ENCODE measurements at regions not wholly inside any gene's neighbourhood (a gene's known extent, or its start where the extent isn't known, plus 50 kb on each side); places are given as distances from the start of the nearest gene placed in this dataset.

DNA sequence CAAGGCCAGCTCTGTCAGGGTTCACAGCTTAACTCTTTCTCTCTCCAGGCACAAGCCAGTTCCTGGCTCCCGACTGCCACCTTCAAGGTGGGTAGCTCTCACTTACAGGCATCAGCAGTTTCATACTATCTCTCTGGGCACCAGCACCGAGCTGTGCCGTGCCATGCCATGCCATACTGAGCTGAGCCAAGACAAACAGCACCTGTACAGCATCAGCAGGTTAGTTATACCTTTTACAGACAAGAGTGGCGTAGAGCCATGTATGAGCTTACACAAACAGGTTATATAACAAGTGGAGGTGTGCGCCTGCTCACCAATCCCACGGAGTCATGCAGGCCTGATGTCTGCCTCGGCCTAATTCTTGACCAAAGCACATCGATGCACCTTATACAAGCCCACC, 1098.7 kb downstream of the AACS start:
- no peak for DNase-seq (ENCODE audit: low read depth)
- TF ChIP-seq, protein P1, sequence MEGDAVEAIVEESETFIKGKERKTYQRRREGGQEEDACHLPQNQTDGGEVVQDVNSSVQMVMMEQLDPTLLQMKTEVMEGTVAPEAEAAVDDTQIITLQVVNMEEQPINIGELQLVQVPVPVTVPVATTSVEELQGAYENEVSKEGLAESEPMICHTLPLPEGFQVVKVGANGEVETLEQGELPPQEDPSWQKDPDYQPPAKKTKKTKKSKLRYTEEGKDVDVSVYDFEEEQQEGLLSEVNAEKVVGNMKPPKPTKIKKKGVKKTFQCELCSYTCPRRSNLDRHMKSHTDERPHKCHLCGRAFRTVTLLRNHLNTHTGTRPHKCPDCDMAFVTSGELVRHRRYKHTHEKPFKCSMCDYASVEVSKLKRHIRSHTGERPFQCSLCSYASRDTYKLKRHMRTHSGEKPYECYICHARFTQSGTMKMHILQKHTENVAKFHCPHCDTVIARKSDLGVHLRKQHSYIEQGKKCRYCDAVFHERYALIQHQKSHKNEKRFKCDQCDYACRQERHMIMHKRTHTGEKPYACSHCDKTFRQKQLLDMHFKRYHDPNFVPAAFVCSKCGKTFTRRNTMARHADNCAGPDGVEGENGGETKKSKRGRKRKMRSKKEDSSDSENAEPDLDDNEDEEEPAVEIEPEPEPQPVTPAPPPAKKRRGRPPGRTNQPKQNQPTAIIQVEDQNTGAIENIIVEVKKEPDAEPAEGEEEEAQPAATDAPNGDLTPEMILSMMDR (conservative IDR thresholded peaks at IDR 0.05; ENCODE audit: low read depth, low read length), result no peak
- H3K4me3 ChIP-seq (ENCODE audit: low read depth, low read length), result no peak overlapping the region

DNA sequence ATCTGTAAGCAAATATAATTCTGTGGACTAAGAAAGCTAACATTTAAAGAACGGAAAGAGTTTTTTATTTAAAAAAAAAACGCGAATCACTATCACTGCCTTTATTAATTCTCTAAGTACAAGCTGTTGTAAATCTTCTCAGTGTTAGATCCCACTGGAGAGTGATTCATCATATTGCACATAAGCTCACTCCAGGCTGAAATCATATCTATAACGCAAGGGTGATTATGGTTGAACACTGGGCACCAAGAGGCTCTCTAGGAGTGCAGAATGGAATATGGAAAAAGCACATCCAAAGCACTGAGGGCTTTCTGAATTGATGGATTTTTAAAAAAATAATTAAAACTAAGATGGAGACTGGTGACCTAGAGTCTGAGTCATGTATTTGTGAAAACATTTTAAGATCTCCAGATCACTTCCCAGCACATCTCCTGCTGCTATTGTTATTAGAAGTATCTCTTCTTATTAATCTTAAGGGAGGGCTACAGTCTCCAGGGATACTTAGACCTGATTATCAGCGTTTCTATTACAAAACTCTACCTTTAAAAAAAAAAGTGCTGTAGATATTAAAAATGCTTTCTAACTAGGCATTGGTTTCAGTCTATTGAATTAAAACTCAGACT, 1106.8 kb downstream of the AACS start:
- DNase-seq (ENCODE audit: low read depth), result no peak
- no peak overlapping the region for H3K4me3 ChIP-seq (ENCODE audit: low read depth, low read length)
- TF ChIP-seq, protein P1 (conservative IDR thresholded peaks at IDR 0.05; ENCODE audit: low read depth, low read length), result no peak

DNA sequence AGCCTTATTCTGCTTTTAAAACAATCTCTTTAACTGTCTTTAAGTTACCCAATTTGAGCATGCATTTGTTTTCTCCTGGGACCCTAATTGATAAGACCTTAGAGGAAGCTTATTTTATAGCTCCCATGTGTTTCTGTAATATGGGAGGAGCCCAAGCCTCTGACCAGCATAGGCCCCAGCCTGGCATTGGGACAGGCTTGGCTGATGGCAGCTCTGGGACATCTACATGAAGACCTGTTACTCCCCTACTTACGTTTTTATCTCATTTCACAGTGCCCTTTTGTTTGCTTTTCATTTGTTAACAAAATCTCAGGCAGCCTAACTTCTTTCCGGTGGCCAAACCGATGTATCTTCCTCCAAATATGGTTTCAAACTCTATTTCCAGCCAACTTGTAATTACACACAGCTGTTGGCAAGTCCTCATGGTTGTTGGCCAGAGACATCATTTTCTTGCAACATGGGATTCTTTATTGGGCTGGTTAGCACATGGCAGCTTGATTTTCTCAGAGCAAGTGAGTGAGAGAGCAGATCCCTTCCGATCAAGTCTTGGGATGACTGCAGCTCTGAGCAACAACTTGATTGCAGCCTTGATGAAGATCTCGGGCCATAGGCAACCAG, 1117.5 kb downstream of the AACS start:
- DNase-seq (ENCODE audit: low read depth), result no peak

DNA sequence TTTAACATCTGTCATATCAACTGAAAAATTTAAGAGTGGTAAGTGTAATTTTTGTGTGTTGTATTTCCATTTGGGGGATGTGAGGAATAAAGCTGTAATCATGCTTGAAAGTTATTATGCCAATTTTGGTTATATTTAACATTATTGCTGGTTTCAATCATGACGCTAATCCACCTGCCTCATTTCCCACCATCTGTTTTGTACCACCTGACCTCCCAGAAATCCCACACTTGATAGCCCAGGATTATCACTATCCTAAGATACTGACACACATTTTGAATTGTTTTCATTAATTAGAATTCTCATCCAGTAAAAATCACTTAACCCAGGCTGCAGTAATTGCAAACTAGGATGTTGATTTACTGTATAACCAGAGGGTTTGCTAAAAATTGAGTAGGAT, 1119.8 kb downstream of the AACS start:
- DNase-seq (ENCODE audit: low read depth), result no peak
- no peak overlapping the region for H3K4me3 ChIP-seq (ENCODE audit: low read depth, low read length)
- TF ChIP-seq, protein P1 (conservative IDR thresholded peaks at IDR 0.05; ENCODE audit: low read depth, low read length), result no peak

More for the DNA sequence above, 1117.5 kb downstream of the AACS start:
- no peak overlapping the region for H3K4me3 ChIP-seq (ENCODE audit: low read depth, low read length)
- TF ChIP-seq, protein P1 (conservative IDR thresholded peaks at IDR 0.05; ENCODE audit: low read depth, low read length), result no peak

DNA sequence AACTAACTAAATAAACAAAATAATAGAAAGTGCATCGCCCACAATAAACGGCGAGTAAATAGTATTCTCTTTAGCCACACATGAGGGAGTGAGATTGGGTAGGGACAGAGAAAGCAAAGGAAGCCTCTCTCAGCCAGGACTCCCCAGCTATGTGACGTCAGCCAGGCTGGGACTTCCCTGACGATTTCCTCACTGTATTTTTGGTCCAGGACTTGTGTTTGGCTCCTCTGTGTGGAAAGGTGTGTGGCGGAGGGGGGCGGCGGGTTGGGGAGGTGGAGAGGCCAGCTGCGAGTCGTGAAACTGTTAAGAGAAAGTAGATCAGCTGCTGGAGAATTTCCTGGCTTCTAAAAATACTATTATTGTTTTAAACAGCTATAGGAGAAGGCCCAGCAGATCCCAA, 1124.6 kb downstream of the AACS start:
- no peak for DNase-seq (ENCODE audit: low read depth)
- TF ChIP-seq, protein P1 (conservative IDR thresholded peaks at IDR 0.05; ENCODE audit: low read depth, low read length), result no peak
- no peak overlapping the region for H3K4me3 ChIP-seq (ENCODE audit: low read depth, low read length)

DNA sequence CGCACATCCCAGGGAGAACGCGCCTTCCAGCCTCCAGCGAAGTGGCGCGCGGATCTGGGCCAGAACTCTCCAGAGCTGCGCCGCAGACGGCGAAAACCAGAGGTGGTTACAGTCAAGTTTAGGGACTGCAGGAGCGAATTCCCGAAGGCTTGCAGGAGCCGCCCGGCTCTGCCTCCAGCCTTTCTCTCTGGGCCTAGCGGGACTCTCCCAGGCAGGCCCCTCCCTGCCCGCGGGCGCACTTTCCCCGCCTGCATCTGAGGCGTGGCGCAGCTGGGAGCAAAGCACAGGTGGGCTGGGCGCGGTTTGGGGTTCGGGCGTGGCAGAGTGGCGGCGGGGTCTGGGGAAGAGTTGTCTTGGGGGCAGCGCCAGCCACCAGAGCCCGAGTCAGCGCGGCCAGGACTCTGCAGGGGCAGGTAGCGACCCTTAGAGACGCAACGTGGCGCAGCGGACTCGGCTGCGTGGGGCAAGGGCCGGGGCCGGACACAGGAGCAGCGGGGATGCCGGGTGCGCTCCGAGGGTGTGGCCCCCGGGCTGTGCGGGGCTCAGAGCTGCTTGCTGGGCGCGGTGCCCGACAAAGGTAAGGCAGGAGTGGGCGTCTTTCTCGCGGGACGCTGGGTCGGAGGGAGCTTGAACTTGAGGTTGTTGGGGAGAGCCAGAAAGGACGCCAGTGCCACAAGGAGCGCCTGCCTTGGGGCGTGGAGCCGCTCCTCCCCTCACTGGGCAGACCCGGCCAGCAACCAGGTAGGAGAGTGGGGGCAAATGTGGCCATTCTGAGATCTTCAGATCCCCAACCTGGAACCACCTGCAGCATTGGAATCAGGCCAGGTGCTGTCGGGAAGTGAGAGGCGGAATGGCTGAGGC, 1126.0 kb downstream of the AACS start:
- no peak overlapping the region for H3K4me3 ChIP-seq (ENCODE audit: low read depth, low read length)
- no peak for DNase-seq (ENCODE audit: low read depth)

More for the DNA sequence above, 1126.0 kb downstream of the AACS start:
- TF ChIP-seq, protein P1 (conservative IDR thresholded peaks at IDR 0.05; ENCODE audit: low read depth, low read length), result no peak
